G401.6 (cell line): ENCODE measurements at regions not wholly inside any gene's neighbourhood (a gene's known extent, or its start where the extent isn't known, plus 50 kb on each side); places are given as distances from the start of the nearest gene placed in this dataset.

Experiments
- FAIRE-seq: peaks from 2 replicates; lab custom pipeline; 2012; peaks lifted over from hg19 to GRCh38; lab: Jason Lieb, UNC

GRCh38 chr3:117192888-117193287 lies 483.3 kb downstream of the TUSC7 start:
- FAIRE-seq: no peak

GRCh38 chr3:117193390-117193789 lies 483.8 kb downstream of the TUSC7 start:
- no peak for FAIRE-seq

- no peak for FAIRE-seq
These were observed 485.5 kb downstream of the TUSC7 start for GRCh38 chr3:117195034-117195433.

- no peak for FAIRE-seq
These were observed 491.4 kb downstream of the TUSC7 start for GRCh38 chr3:117200962-117201361.

- no peak for FAIRE-seq
These were observed 492.6 kb downstream of the TUSC7 start for GRCh38 chr3:117201901-117202774.

- FAIRE-seq: no peak
These were observed 507.8 kb downstream of the TUSC7 start for GRCh38 chr3:117217355-117217754.

DNA sequence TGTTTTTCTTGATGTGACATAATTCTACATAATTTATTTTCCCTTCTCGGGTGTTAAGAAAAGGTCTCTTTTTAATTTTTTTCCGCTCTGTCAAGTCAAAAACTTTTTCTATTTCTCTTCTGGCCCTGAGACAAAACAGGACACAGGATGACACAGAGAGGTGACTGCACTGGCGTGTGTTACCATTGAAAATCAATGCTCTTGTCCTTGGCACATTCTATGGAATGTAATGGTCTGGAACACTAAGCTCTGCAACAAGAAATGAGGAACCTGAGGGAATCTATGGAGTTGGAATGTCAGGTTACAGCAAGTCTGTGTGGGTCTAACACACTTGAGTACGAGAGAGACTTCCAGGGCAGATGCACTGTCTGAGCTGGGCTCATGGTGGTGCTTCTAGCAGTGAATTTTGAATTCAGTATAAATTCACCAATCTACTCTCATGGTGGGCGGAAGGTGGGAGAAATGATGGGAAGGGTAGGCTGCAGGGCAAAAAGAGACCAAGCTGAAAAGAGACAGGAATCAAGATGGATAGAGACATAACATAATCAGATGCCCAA lies 508.3 kb downstream of the TUSC7 start:
- no peak for FAIRE-seq

DNA sequence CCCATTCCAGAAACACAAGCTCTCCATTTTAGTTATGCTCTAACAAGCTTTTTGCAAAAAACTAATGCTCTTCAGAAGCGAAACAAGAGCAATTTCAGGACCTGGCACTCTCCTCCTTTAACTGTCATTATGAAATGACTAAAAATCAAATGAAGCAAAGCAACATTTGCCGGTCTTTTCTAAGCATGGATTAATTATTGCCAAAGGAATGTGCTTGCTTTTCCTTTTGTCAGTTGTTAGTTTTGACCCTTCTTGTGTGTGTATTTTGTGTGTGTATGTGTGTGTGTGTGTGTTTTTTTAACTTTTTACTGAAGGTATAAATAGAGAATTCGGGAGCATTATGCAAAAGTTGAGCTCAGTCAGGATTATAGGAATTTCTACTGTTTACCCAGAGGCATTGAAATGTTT lies 509.1 kb downstream of the TUSC7 start:
- FAIRE-seq: no peak

DNA sequence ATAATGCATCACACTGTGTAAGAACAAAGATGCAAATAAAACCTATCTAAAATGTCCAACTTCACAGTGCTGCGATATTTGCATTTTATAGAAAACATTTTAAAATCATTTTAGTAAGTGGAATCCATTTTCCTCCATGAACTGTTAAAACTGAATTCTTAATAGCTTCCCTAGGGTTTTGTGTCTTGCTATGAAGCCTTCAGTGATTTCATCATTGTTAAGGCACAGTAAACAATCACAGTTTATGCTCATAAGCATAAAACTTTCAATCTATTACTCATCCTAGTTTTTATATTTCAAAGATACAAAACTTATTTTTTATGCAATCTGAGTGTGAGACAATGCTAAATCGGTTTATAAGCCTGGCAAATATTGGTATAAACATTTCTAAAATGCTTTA lies 509.7 kb downstream of the TUSC7 start:
- FAIRE-seq: no peak

- FAIRE-seq: no peak
These were observed 517.4 kb downstream of the TUSC7 start for GRCh38 chr3:117226932-117227331.

GRCh38 chr3:117228466-117228865 lies 518.9 kb downstream of the TUSC7 start:
- FAIRE-seq: no peak

- FAIRE-seq: no peak
These were observed 521.3 kb downstream of the TUSC7 start for GRCh38 chr3:117230924-117231323.

- FAIRE-seq: no peak
These were observed 524.8 kb downstream of the TUSC7 start for GRCh38 chr3:117234331-117234730.

DNA sequence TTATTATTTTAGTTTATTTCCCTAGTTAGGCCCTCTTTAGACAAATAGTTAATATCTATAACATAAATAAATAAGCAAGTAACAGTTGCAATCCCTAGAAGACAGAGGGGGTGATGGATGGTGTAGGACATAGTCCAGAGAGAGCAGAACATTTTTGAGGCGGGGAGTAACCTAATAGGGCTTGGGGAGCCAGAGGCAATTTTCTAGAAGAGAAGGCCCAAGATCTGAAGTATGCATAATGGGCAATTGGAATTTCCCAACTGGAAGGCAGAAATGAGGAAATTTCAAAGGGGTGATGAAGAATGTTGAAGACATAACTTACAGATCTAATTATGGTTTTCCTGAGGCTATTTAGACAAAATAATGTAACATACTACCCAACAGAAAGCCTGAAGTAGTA lies 525.7 kb downstream of the TUSC7 start:
- no peak for FAIRE-seq

- no peak for FAIRE-seq
These were observed 529.2 kb downstream of the TUSC7 start for GRCh38 chr3:117238806-117239205.

GRCh38 chr3:117243657-117244056 lies 534.1 kb downstream of the TUSC7 start:
- FAIRE-seq: no peak

GRCh38 chr3:117246771-117247555 lies 537.4 kb downstream of the TUSC7 start:
- FAIRE-seq: no peak

DNA sequence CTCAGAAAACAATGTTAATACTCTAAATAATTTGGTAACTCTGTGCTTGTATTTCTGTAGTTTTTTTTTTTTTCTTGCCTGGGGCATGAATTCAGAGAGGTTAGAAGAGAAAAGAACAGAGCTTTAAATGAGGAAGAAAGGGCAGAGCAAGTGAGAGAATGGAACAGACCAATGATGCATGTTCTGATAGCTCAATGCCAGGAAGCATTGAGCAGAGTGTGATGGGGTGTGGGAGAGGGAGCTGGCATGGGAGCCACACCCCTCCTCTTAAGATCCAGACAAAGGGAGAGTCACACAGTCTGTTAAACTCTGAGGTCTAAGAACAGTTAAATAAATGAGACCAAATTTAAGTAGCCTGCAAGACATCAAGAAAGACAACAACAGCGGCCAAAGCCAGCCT lies 538.6 kb downstream of the TUSC7 start:
- no peak for FAIRE-seq

- FAIRE-seq: no peak
These were observed 542.6 kb downstream of the TUSC7 start for GRCh38 chr3:117252208-117252607.

GRCh38 chr3:117252651-117253050 lies 543.1 kb downstream of the TUSC7 start:
- no peak for FAIRE-seq

- no peak for FAIRE-seq
These were observed 544.1 kb downstream of the TUSC7 start for GRCh38 chr3:117253636-117254035.

- FAIRE-seq: no peak
These were observed 545.4 kb downstream of the TUSC7 start for GRCh38 chr3:117254985-117255384.

GRCh38 chr3:117255736-117256135 lies 546.2 kb downstream of the TUSC7 start:
- no peak for FAIRE-seq
